BLaER1 (cell line): ENCODE measurements at regions not wholly inside any gene's neighbourhood (a gene's known extent, or its start where the extent isn't known, plus 50 kb on each side); places are given as distances from the start of the nearest gene placed in this dataset.
"Not testable (repeated sequence)": the region's sequence is repeated elsewhere in the genome, so short reads cannot be mapped to it uniquely, and the experiment has no call there.

ENCODE experiments used
- H3K27ac ChIP-seq: shearing (Covaris generic); formaldehyde crosslinking; 2 replicates; pipeline ENCODE4 v1.8.1; 2022
- H3K27me3 ChIP-seq: shearing (Covaris generic); formaldehyde crosslinking; 2 replicates; pipeline ENCODE4 v1.8.1; 2022
- H3K36me3 ChIP-seq: shearing (Covaris generic); formaldehyde crosslinking; 2 replicates; pipeline ENCODE4 v1.8.1; 2022
- H3K4me1 ChIP-seq: shearing (Covaris generic); formaldehyde crosslinking; 2 replicates; pipeline ENCODE4 v1.8.1; 2022
- H3K4me2 ChIP-seq: shearing (Covaris generic); formaldehyde crosslinking; 2 replicates; pipeline ENCODE4 v1.8.1; 2022
- H3K4me3 ChIP-seq: shearing (Covaris generic); formaldehyde crosslinking; 2 replicates; pipeline ENCODE4 v1.8.1; 2022
- H3K9ac ChIP-seq: shearing (Covaris generic); formaldehyde crosslinking; 2 replicates; pipeline ENCODE4 v1.8.1; 2022
- H3K9me3 ChIP-seq: shearing (Covaris generic); formaldehyde crosslinking; 2 replicates; pipeline ENCODE4 v1.8.1; 2022
- H4K20me1 ChIP-seq: shearing (Covaris generic); formaldehyde crosslinking; 2 replicates; pipeline ENCODE4 v1.8.1; 2022
- Cebpa-rat ChIP-seq: shearing (Covaris generic); IDR thresholded peaks from 2 replicates; pipeline ENCODE4 v1.8.1; 2022

- Histone ChIP-seq H3K27me3 (no peaks in the 10 kb centered on the region), H3K9me3 (peaks cover 8% of the 10 kb centered on the region), H3K36me3 (no peaks in the 10 kb centered on the region), H3K4me1 (no peaks in the 10 kb centered on the region), H3K4me2 (no peak overlapping the region), H3K27ac (no peak overlapping the region), H3K9ac (no peak overlapping the region), H4K20me1 (no peaks in the 10 kb centered on the region), H3K4me3 (no peak overlapping the region)
- TF ChIP-seq Cebpa-rat: no peak
Measured at GRCh38 chr4:112075906-112076305, 69.3 kb upstream of the FAM241A start.

- H3K36me3 ChIP-seq: no peaks in the 10 kb centered on the region
- no peak for TF ChIP-seq Cebpa-rat
- H3K9me3 ChIP-seq: peaks cover 8% of the 10 kb centered on the region
- H3K4me1 ChIP-seq: no peaks in the 10 kb centered on the region
- no peak overlapping the region for H3K4me3 ChIP-seq
- no peaks in the 10 kb centered on the region for H3K27me3 ChIP-seq
- no peak overlapping the region for H3K9ac ChIP-seq
- no peak overlapping the region for H3K27ac ChIP-seq
- H4K20me1 ChIP-seq: no peaks in the 10 kb centered on the region
- H3K4me2 ChIP-seq: no peak overlapping the region
Measured at GRCh38 chr4:112076919-112077608, 68.2 kb upstream of the FAM241A start.

- no peak overlapping the region for H3K9ac ChIP-seq
- no peak overlapping the region for H3K4me2 ChIP-seq
- H4K20me1 ChIP-seq: no peaks in the 10 kb centered on the region
- no peaks in the 10 kb centered on the region for H3K27me3 ChIP-seq
- no peaks in the 10 kb centered on the region for H3K4me1 ChIP-seq
- peaks cover 8% of the 10 kb centered on the region for H3K9me3 ChIP-seq
- no peak for TF ChIP-seq Cebpa-rat
- H3K27ac ChIP-seq: no peak overlapping the region
- no peak overlapping the region for H3K4me3 ChIP-seq
- H3K36me3 ChIP-seq: no peaks in the 10 kb centered on the region
Measured at GRCh38 chr4:112077743-112078142, 67.5 kb upstream of the FAM241A start.

- Histone ChIP-seq H3K4me1 (no peaks in the 10 kb centered on the region), H3K27ac (no peak overlapping the region)
Measured at GRCh38 chr4:112082954-112083586, 62.2 kb upstream of the FAM241A start.

GRCh38 chr4:112083587-112084347 lies 61.5 kb upstream of the FAM241A start:
- Histone ChIP-seq H3K4me1 (no peaks in the 10 kb centered on the region), H3K4me3 (no peak overlapping the region), H3K4me2 (no peak overlapping the region), H3K9ac (no peak overlapping the region), H4K20me1 (no peaks in the 10 kb centered on the region), H3K36me3 (no peaks in the 10 kb centered on the region), H3K27me3 (no peaks in the 10 kb centered on the region), H3K27ac (no peak overlapping the region), H3K9me3 (no peaks in the 10 kb centered on the region)
- TF ChIP-seq Cebpa-rat: no peak

More at GRCh38 chr4:112082954-112083586, 62.2 kb upstream of the FAM241A start:
- no peak for TF ChIP-seq Cebpa-rat
- Histone ChIP-seq H3K9me3 (no peaks in the 10 kb centered on the region), H3K9ac (no peak overlapping the region), H3K4me3 (no peak overlapping the region), H4K20me1 (no peaks in the 10 kb centered on the region), H3K4me2 (no peak overlapping the region), H3K27me3 (no peaks in the 10 kb centered on the region), H3K36me3 (no peaks in the 10 kb centered on the region)

- Histone ChIP-seq H3K9me3 (no peaks in the 10 kb centered on the region), H3K27me3 (no peaks in the 10 kb centered on the region), H3K9ac (no peak overlapping the region), H3K4me1 (no peaks in the 10 kb centered on the region), H3K4me2 (no peak overlapping the region), H4K20me1 (no peaks in the 10 kb centered on the region), H3K36me3 (no peaks in the 10 kb centered on the region), H3K4me3 (no peak overlapping the region), H3K27ac (no peak overlapping the region)
- TF ChIP-seq Cebpa-rat: no peak
Measured at GRCh38 chr4:112085156-112086035, 59.9 kb upstream of the FAM241A start.

GRCh38 chr4:112086036-112086434 lies 59.2 kb upstream of the FAM241A start:
- Histone ChIP-seq H3K4me3 (no peak overlapping the region), H3K27me3 (no peaks in the 10 kb centered on the region), H3K27ac (no peak overlapping the region), H3K36me3 (no peaks in the 10 kb centered on the region), H3K9me3 (no peaks in the 10 kb centered on the region), H4K20me1 (no peaks in the 10 kb centered on the region), H3K4me1 (no peaks in the 10 kb centered on the region), H3K9ac (no peak overlapping the region), H3K4me2 (no peak overlapping the region)
- TF ChIP-seq Cebpa-rat: no peak

- not testable (repeated sequence) for H3K36me3 ChIP-seq, H3K27me3 ChIP-seq, H3K4me2 ChIP-seq, H3K4me3 ChIP-seq, H3K9me3 ChIP-seq, H3K9ac ChIP-seq, H3K4me1 ChIP-seq, H3K27ac ChIP-seq, H4K20me1 ChIP-seq
Measured at GRCh38 chr4:112086661-112087060, 58.6 kb upstream of the FAM241A start.

- not testable (repeated sequence) for H3K9me3 ChIP-seq, H3K27ac ChIP-seq, H3K27me3 ChIP-seq, H3K36me3 ChIP-seq, H3K4me1 ChIP-seq, H3K4me2 ChIP-seq, H3K9ac ChIP-seq, H4K20me1 ChIP-seq, H3K4me3 ChIP-seq
Measured at GRCh38 chr4:112092330-112092729, 52.9 kb upstream of the FAM241A start.
